HFFc6 (cell line): ENCODE measurements at regions not wholly inside any gene's neighbourhood (a gene's known extent, or its start where the extent isn't known, plus 50 kb on each side); places are given as distances from the start of the nearest gene placed in this dataset.

Experiments used
- DNase-seq: peaks from one replicate; pipeline ENCODE4 v3.0.0-alpha.2; 2018
- H3K27ac Mint-ChIP-seq: 2 replicates; pipeline ENCODE4 v1.8.0; 2020; ENCODE audit warnings: mild to moderate bottlenecking, mixed read lengths
- H3K27me3 Mint-ChIP-seq: 2 replicates; pipeline ENCODE4 v1.8.0; 2021; ENCODE audit warnings: mild to moderate bottlenecking, moderate library complexity, mixed read lengths; ENCODE audit not compliant: insufficient read depth
- H3K36me3 Mint-ChIP-seq: 2 replicates; pipeline ENCODE4 v1.8.0; 2021; ENCODE audit warnings: low read depth, mixed read lengths
- H3K4me1 Mint-ChIP-seq: 2 replicates; pipeline ENCODE4 v1.8.0; 2020; ENCODE audit warnings: low read depth, mixed read lengths
- H3K4me3 Mint-ChIP-seq: 2 replicates; pipeline ENCODE4 v1.8.0; 2020; ENCODE audit warnings: mild to moderate bottlenecking, moderate library complexity, mixed read lengths
- H3K9me3 Mint-ChIP-seq: 2 replicates; pipeline ENCODE4 v1.8.0; 2020; ENCODE audit warnings: mild to moderate bottlenecking, mixed read lengths
- CTCF ChIP-seq: fragments of 200-600 bp; sonication (generic); IDR thresholded peaks from 2 replicates; pipeline ENCODE4 v1.5.0; 2021; ENCODE audit warnings: antibody characterized with exemption, mild to moderate bottlenecking

- no peak for DNase-seq
- H3K4me3 Mint-ChIP-seq, result no peak overlapping the region
- no peak overlapping the region for H3K27ac Mint-ChIP-seq
- peaks cover 12% of the 10 kb centered on the region for H3K36me3 Mint-ChIP-seq
- TF ChIP-seq CTCF, result no peak
- peaks cover 7% of the 10 kb centered on the region; the same call in 1 of the 2 replicates for H3K4me1 Mint-ChIP-seq
- no peaks in the 10 kb centered on the region for H3K27me3 Mint-ChIP-seq
- peaks cover 13% of the 10 kb centered on the region for H3K9me3 Mint-ChIP-seq
These were observed 191.2 kb upstream of the CBLB start for GRCh38 chr3:106059953-106060517.

- H3K36me3 Mint-ChIP-seq, result peaks cover 12% of the 10 kb centered on the region
- peaks cover 13% of the 10 kb centered on the region for H3K9me3 Mint-ChIP-seq
- no peaks in the 10 kb centered on the region; the same call in 1 of the 2 replicates for H3K4me1 Mint-ChIP-seq
- no peak for TF ChIP-seq CTCF
- no peak overlapping the region for H3K27ac Mint-ChIP-seq
- no peak overlapping the region for H3K4me3 Mint-ChIP-seq
- no peak for DNase-seq
- no peaks in the 10 kb centered on the region for H3K27me3 Mint-ChIP-seq
These were observed 195.1 kb upstream of the CBLB start for GRCh38 chr3:106063909-106064308.

GRCh38 chr3:106065831-106066230, 197.0 kb upstream of the CBLB start:
- H3K9me3 Mint-ChIP-seq, result peaks cover 13% of the 10 kb centered on the region
- H3K27ac Mint-ChIP-seq, result no peak overlapping the region
- peaks cover 12% of the 10 kb centered on the region for H3K36me3 Mint-ChIP-seq
- TF ChIP-seq CTCF, result no peak
- DNase-seq, result no peak
- no peak overlapping the region for H3K4me3 Mint-ChIP-seq
- H3K4me1 Mint-ChIP-seq, result no peaks in the 10 kb centered on the region; the same call in 1 of the 2 replicates
- H3K27me3 Mint-ChIP-seq, result no peaks in the 10 kb centered on the region

GRCh38 chr3:106067711-106068110, 198.9 kb upstream of the CBLB start:
- TF ChIP-seq CTCF, result no peak
- no peak for DNase-seq
- H3K36me3 Mint-ChIP-seq, result peaks cover 12% of the 10 kb centered on the region
- H3K9me3 Mint-ChIP-seq, result peaks cover 13% of the 10 kb centered on the region
- no peaks in the 10 kb centered on the region; the same call in 1 of the 2 replicates for H3K4me1 Mint-ChIP-seq
- H3K4me3 Mint-ChIP-seq, result no peak overlapping the region
- H3K27me3 Mint-ChIP-seq, result no peaks in the 10 kb centered on the region
- H3K27ac Mint-ChIP-seq, result no peak overlapping the region

GRCh38 chr3:106068381-106068780, 199.6 kb upstream of the CBLB start:
- Mint-ChIP-seq H3K36me3 (peaks cover 12% of the 10 kb centered on the region), H3K27me3 (no peaks in the 10 kb centered on the region), H3K4me3 (no peak overlapping the region), H3K4me1 (no peaks in the 10 kb centered on the region; the same call in 1 of the 2 replicates), H3K9me3 (peaks cover 13% of the 10 kb centered on the region), H3K27ac (no peak overlapping the region)
- DNase-seq, result no peak
- TF ChIP-seq CTCF, result no peak
